ENCODE measurements at regions not wholly inside any gene's neighbourhood (a gene's known extent, or its start where the extent isn't known, plus 50 kb on each side); places are given as distances from the start of the nearest gene placed in this dataset.

DNA sequence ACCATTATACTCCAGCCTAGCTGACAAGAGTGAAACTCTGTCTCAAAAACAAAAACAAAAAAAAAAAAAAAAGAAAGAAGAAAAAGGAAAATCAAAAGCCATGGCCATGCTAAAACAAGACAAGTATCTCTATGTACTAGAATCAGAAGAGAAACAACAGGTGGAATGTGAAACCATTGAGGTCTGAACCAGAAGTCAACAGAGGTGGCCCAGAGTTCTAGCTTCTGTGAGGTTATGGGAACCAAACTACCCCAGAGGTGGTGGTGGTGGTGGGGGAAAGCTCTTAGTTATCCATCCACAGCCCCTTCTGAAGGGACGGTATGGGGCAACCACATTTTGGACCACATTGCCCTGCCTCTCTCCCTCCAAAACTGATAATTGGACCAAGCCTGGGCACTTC lies 59.5 kb upstream of the ZNF366 start:
- WGBS, result 96% methylated on average over 1 of the region's 1 CpG
- no peaks in the 10 kb centered on the region for H3K36me3 ChIP-seq
- H3K9me3 ChIP-seq, result no peaks in the 10 kb centered on the region
- no peak overlapping the region for H3K4me3 ChIP-seq
- H3K4me1 ChIP-seq, result no peaks in the 10 kb centered on the region
- no peak overlapping the region for H3K27ac ChIP-seq (replicated peaks in 1 of 4)
- intact Hi-C loops (cut with DNase I), result no loop called here
- no peaks in the 10 kb centered on the region for H3K27me3 ChIP-seq
- no peak for TF ChIP-seq POLR2AphosphoS5 (IDR thresholded peaks at IDR 0.05)
- no peak for TF ChIP-seq EP300 (IDR thresholded peaks at IDR 0.05)
- no peak for TF ChIP-seq POLR2A (IDR thresholded peaks at IDR 0.05; ENCODE audit: low read depth)
- TF ChIP-seq CTCF (IDR thresholded peaks at IDR 0.05), result no peak
- DNase-seq (ENCODE audit: extremely low spot score), result no peak

DNA sequence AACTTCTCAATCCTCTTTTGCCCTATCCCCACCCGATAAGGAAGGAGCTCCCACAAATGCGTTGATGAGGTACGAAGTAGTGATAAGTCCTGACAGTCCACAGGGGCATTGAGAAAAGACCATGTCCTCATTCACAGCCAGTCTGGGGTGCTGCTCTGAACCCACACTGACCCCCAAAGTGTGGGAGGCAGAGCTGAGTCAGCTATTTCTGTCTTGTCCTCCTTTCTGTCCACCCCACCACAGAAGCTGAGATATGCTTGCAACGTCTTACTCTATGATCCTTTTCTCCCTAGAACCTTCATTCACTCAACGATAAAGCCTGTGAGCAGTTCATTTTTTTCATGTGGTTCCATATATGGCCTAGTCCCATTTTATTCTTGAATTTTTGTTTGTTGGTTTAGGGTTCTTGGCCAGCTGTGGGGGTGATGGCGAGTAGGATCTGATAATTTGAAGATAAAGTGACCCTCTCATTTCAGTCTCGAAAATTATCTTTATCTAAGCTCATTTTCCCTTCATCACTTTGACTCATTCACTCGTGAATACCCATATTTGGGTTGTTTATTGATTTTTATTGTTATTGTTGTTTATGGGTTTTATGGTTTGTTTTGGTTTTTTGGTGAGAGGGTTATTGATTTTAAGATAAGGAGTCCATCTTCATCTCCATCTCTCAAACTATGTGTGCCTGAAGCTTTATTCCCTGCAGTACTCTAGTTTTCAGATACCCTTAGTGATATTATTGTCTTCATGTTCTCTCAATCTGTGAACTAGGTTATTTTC lies 58.5 kb upstream of the ZNF366 start:
- H3K36me3 ChIP-seq, result no peaks in the 10 kb centered on the region
- no peaks in the 10 kb centered on the region for H3K9me3 ChIP-seq
- TF ChIP-seq CTCF (IDR thresholded peaks at IDR 0.05) (no peak), POLR2A (IDR thresholded peaks at IDR 0.05; ENCODE audit: low read depth) (no peak), POLR2AphosphoS5 (IDR thresholded peaks at IDR 0.05) (no peak), EP300 (IDR thresholded peaks at IDR 0.05) (no peak)
- DNase-seq (ENCODE audit: extremely low spot score), result no peak
- intact Hi-C loops (cut with DNase I), result no loop called here
- H3K4me1 ChIP-seq, result no peaks in the 10 kb centered on the region
- H3K27ac ChIP-seq (replicated peaks in 1 of 4), result no peak overlapping the region
- H3K27me3 ChIP-seq, result no peaks in the 10 kb centered on the region
- 95% methylated on average over 8 of the region's 8 CpGs for WGBS
- no peak overlapping the region for H3K4me3 ChIP-seq

DNA sequence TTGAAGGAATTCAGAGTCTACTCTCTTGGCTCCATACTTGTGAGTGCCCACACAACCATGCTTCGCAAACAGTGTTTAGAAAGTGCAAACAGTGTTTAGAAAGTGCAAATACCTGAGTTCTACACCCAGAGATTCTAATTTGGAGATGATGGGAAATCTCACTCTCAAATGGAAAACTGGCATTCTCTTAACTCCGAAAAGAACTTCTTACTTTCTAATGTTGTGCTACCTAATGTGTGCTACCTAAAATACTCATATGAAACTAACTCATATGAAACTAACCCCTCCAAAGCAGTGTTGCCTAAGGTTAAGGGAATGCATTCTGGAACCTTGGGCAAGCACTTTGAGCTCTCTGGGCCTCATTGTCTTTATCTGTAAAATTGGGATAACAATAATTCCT lies 55.5 kb upstream of the ZNF366 start:
- no peaks in the 10 kb centered on the region for H3K27me3 ChIP-seq
- H3K9me3 ChIP-seq, result no peaks in the 10 kb centered on the region
- H3K27ac ChIP-seq (replicated peaks in 1 of 4), result no peak overlapping the region
- H3K36me3 ChIP-seq, result no peaks in the 10 kb centered on the region
- DNase-seq (ENCODE audit: extremely low spot score), result no peak
- WGBS, result 97% methylated on average over 2 of the region's 2 CpGs
- no peak overlapping the region for H3K4me3 ChIP-seq
- TF ChIP-seq EP300 (IDR thresholded peaks at IDR 0.05) (no peak), CTCF (IDR thresholded peaks at IDR 0.05) (no peak), POLR2AphosphoS5 (IDR thresholded peaks at IDR 0.05) (no peak), POLR2A (IDR thresholded peaks at IDR 0.05; ENCODE audit: low read depth) (no peak)
- peaks cover 0 to 2% (median under 1%) of the 10 kb centered on the region in 4 donors for H3K4me1 ChIP-seq
- intact Hi-C loops (cut with DNase I), result no loop called here

GRCh38 chr5:72561148-72561972 lies 54.1 kb upstream of the ZNF366 start:
- TF ChIP-seq EP300 (IDR thresholded peaks at IDR 0.05) (no peak), POLR2AphosphoS5 (IDR thresholded peaks at IDR 0.05) (no peak), CTCF (IDR thresholded peaks at IDR 0.05) (no peak), POLR2A (IDR thresholded peaks at IDR 0.05; ENCODE audit: low read depth) (no peak)
- Histone ChIP-seq H3K9me3 (no peaks in the 10 kb centered on the region), H3K36me3 (no peaks in the 10 kb centered on the region), H3K4me3 (no peak overlapping the region), H3K4me1 (peaks cover 12 to 16% (median 14%) of the 10 kb centered on the region in 4 donors), H3K27me3 (no peaks in the 10 kb centered on the region), H3K27ac (replicated peaks in 1 of 4) (no peak overlapping the region)
- intact Hi-C loops (cut with DNase I), result no loop called here
- DNase-seq (ENCODE audit: extremely low spot score), result no peak
- 87% methylated on average over 5 of the region's 5 CpGs for WGBS

Data from esophagus muscularis mucosa (tissue), 4 donors.